ENCODE measurements at regions not wholly inside any gene's neighbourhood (a gene's known extent, or its start where the extent isn't known, plus 50 kb on each side); places are given as distances from the start of the nearest gene placed in this dataset.

GRCh38 chr1:79448426-79448825 is 441.9 kb upstream of the ADGRL4 start:
- TF ChIP-seq FOXP2 (optimal IDR thresholded peaks at IDR 0.05; ENCODE audit: control extremely low read depth, extremely low read length, insufficient read depth) (no peak), EZH2 (IDR thresholded peaks at IDR 0.05) (no peak)

All from SK-N-MC (cell line).